Colon (tissue), 2 donors: ENCODE measurements at regions not wholly inside any gene's neighbourhood (a gene's known extent, or its start where the extent isn't known, plus 50 kb on each side); places are given as distances from the start of the nearest gene placed in this dataset.
"Not testable (repeated sequence)": the region's sequence is repeated elsewhere in the genome, so short reads cannot be mapped to it uniquely, and the experiment has no call there.

Source experiments
- FAIRE-seq: peaks from 2 replicates; lab custom pipeline; 2012; peaks lifted over from hg19 to GRCh38; lab: Jason Lieb, UNC
- donor health status: control.
- donor health status: control.

GRCh38 chr5:153372425-153373129 lies 117.9 kb upstream of the GRIA1 start:
- FAIRE-seq, result no peak

GRCh38 chr5:153373130-153373498 lies 117.4 kb upstream of the GRIA1 start:
- no peak for FAIRE-seq

GRCh38 chr5:153381630-153382029 lies 108.8 kb upstream of the GRIA1 start:
- FAIRE-seq, result not testable (repeated sequence)

DNA sequence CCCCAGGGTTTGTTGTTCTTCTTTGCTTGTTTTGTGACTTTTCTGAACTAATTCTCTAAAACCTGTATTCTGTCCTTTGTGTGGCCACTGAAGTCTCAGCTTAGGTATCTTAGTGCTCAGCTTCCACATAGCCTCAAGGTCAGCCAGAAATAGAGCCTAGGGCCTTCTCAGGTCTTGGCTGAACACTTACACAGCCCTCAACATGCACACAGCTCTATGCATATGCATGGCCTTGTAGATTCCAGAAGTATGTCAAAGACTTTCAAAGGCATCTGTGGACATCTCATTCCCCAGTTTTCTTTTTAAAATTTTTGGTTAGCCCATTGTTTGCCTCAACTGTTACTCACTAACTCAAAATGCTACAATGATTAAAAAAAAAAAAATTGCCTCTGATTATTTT lies 99.9 kb upstream of the GRIA1 start:
- no peak for FAIRE-seq

DNA sequence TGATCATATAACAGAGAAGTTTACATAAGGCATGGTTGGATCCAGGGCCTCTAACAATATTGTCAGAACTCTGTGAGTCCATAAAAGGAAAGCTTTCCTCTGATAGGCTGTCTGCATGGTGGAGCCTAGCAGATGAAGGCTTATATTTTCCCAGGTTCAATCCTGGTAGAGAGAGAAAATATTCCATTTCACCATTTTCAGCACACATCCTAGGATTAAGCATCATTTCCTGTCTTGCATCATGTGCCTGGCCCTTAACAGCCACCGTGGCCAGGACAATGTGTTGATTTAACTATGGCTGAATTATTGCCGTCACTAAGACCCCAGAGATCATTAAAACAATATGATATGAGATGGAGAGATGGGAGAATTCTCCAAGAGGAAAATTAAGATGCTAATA lies 90.9 kb upstream of the GRIA1 start:
- no peak for FAIRE-seq

GRCh38 chr5:153400931-153401330 lies 89.5 kb upstream of the GRIA1 start:
- FAIRE-seq, result no peak

GRCh38 chr5:153402550-153402949 lies 87.9 kb upstream of the GRIA1 start:
- FAIRE-seq, result no peak

DNA sequence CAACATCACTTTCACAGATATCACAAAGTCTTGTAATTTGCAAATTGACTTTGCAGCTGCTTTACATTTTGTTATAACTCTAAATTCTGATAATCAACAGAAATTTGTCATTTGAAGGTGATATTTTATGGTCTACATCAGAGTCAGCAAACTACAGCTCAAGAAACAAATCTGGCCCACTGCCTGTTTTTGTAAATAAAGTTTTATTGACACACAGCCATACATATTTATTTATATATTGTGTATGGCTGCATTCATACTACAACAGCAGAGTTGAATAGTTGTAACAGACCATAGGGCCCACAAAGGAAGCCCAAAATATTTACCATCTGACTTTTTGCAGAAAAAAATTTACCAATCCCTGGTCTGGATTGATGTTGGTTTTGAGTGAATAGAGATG lies 87.0 kb upstream of the GRIA1 start:
- no peak for FAIRE-seq

DNA sequence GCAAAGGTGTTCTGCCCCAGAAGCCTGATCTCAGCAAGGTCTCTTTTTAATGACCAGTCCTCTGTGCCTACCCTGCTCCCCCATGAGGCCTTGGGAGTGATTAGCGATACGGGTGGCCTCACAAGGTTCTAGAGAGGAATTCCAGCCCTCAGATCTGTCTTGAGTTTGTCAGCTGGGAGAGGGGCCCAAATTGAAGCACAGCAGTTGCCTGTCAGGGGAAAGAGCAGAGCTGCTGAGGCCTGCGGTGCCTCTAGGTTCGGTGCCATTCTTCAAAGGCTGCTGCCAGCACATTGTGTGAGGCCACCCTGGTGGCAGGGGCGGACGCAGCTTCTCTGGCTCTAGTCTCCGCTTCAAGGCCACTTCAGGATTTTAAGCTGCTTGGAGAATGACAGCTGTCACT lies 85.7 kb upstream of the GRIA1 start:
- no peak for FAIRE-seq

DNA sequence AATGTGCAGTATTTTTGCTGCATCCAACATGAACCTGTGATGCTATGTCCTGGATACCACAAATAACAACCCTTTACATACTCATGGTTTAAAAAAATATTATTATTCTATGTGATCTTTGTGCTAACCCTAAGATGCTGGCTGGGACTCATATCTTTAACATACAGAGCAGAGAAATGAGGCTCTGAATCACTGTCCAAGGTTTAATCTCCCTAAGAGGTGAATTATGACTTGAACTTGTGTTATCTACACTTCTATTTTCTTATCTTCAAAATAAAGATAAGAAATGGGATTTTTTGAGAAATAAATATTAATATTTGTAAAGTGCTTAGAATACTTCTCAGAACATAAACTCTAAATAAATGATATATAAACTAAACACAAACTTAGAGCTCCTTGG lies 68.8 kb upstream of the GRIA1 start:
- FAIRE-seq, result no peak

DNA sequence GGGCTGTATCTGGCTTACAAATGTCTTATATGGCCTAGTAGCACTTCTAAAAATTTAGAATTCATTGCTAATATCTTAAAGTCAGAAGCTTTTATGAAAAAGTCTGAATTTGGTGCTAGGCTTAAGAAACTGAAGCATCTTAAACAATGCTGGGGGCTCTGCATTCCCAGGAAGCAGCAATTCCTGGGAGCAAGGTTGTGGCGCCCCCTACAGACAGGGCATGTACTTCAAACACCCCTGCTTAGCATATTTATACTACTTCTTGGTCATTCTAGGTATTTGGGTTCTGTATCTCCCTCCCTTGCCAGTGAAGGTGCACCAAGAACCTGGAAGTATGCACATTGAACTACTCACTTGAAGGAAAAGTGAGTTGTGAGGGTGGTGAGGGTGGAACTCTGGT lies 64.6 kb upstream of the GRIA1 start:
- no peak for FAIRE-seq

DNA sequence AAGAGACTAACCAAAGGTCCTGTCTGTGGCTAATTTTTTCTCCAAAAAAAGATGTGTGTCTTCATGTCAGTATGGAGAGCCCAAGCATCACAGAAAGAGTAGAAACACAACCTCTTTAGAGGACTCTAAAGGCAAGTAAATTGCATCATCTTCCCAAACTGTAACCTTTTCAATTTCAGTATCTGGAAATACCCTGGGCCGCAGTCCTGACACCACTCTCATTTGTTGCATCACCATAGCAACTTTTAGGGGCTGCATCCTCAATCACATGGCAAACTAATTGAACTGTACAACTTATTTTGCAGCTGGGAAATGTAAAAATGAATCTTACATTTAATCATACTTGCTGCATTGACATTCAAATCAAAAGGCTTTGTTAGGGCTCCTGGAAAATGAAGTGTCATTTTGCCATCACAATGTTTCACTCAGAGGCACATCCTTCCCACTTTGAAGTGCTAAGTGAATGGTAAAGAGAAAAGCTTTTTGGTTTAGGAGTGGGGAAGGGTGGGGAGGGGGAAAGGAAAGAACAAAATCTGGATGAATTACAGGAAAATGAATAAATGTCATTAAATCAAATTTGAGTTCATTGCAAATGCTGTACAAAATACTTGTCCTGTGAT lies 60.6 kb upstream of the GRIA1 start:
- FAIRE-seq, result no peak

DNA sequence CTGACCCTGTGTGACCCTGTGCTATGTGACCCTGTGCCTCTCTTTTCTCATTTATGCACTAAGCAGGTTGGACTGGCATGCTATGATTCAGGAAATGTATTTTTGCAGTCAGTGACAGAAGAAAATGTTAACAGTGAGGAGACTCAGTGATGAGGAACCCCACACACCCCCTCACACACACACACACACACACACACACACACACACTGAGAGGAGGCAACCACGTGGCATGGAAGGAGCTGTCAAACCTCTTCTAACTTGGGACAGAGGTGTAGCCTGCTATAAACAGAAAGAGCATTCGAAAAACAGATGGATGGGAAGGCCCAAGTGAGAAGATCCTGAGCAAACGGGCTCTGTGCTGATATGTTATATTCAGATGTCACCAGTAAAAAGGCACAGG lies 57.9 kb upstream of the GRIA1 start:
- FAIRE-seq, result no peak

DNA sequence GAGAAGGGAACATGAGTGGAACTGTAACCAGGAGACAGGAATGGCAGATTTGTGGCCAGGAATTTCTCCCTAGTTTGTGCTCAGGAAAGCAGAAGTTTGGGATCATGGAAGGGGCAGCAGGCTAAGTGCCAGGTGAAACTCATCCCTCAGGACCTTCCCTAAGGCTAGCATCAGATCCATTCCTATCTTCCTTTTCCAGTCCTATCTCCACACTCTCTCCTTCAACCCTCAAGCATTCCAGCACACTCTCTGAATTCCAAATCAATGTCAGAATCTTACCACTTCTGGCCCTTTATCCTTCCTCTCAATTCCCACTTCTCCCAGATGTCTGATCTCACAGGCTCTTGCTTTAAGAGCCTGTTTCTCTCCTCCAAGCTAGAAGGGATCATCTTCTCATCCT lies 53.2 kb upstream of the GRIA1 start:
- no peak for FAIRE-seq

DNA sequence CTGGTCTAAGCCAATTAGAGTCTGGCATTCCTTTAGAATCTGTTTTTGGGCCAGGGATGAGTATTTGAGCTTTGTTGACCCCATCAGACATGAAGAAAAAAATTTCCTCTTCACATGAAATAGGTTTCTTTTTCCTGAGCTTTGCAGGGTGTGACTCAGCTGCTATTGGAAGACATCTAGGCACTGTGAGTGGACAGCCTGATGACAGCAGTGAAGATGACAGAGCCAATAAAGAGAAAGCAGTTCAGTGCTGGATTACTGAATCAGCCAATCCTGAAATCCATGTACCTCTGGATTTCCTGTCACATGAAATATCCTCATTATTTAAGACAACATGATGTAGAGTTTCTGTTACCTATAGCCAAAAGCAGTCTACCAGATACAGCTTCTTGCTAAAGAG lies 51.3 kb upstream of the GRIA1 start:
- no peak for FAIRE-seq
